GM21825 (cell line): ENCODE measurements at regions not wholly inside any gene's neighbourhood (a gene's known extent, or its start where the extent isn't known, plus 50 kb on each side); places are given as distances from the start of the nearest gene placed in this dataset.
"Not testable (repeated sequence)": the region's sequence is repeated elsewhere in the genome, so short reads cannot be mapped to it uniquely, and the experiment has no call there.

Experiments used
- ATAC-seq: cut with Tn5 transposase; IDR thresholded peaks from one replicate; pipeline ENCODE4 v1.9.1; 2021; ENCODE audit warnings: mild to moderate bottlenecking, moderate library complexity; ENCODE audit not compliant: unreplicated experiment

GRCh38 chr4:29908276-29908675 lies 811.9 kb upstream of the PCDH7 start:
- no peak for ATAC-seq

- ATAC-seq = no peak
These were observed 792.3 kb upstream of the PCDH7 start for GRCh38 chr4:29927895-29928294.

- no peak for ATAC-seq
These were observed 771.7 kb upstream of the PCDH7 start for GRCh38 chr4:29948451-29948850.

- no peak for ATAC-seq
These were observed 771.3 kb upstream of the PCDH7 start for GRCh38 chr4:29948858-29949257.

- ATAC-seq = no peak
These were observed 753.8 kb upstream of the PCDH7 start for GRCh38 chr4:29966386-29966785.

GRCh38 chr4:29970626-29971025 lies 749.5 kb upstream of the PCDH7 start:
- ATAC-seq = no peak

GRCh38 chr4:29972121-29972520 lies 748.0 kb upstream of the PCDH7 start:
- ATAC-seq = no peak

- ATAC-seq = no peak
These were observed 736.3 kb upstream of the PCDH7 start for GRCh38 chr4:29983890-29984289.

- no peak for ATAC-seq
These were observed 718.5 kb upstream of the PCDH7 start for GRCh38 chr4:30001628-30002027.

GRCh38 chr4:30002341-30002740 lies 717.8 kb upstream of the PCDH7 start:
- no peak for ATAC-seq

- ATAC-seq = no peak
These were observed 714.2 kb upstream of the PCDH7 start for GRCh38 chr4:30005995-30006394.

- no peak for ATAC-seq
These were observed 695.6 kb upstream of the PCDH7 start for GRCh38 chr4:30024526-30024925.

GRCh38 chr4:30028826-30029225 lies 691.3 kb upstream of the PCDH7 start:
- ATAC-seq = no peak

GRCh38 chr4:30056016-30056766 lies 664.0 kb upstream of the PCDH7 start:
- ATAC-seq = no peak

GRCh38 chr4:30068234-30068633 lies 651.9 kb upstream of the PCDH7 start:
- ATAC-seq = no peak

GRCh38 chr4:30073011-30073710 lies 647.0 kb upstream of the PCDH7 start:
- ATAC-seq = no peak

- ATAC-seq = not testable (repeated sequence)
These were observed 627.6 kb upstream of the PCDH7 start for GRCh38 chr4:30092420-30093128.

- ATAC-seq = no peak
These were observed 625.3 kb upstream of the PCDH7 start for GRCh38 chr4:30094887-30095286.

GRCh38 chr4:30103455-30103854 lies 616.7 kb upstream of the PCDH7 start:
- no peak for ATAC-seq

GRCh38 chr4:30116401-30116800 lies 603.8 kb upstream of the PCDH7 start:
- ATAC-seq = no peak

GRCh38 chr4:30117433-30117832 lies 602.7 kb upstream of the PCDH7 start:
- ATAC-seq = no peak

GRCh38 chr4:30122711-30123110 lies 597.5 kb upstream of the PCDH7 start:
- ATAC-seq = no peak
